SK-N-SH treated with all-trans-retinoic acid at 6 μM for 48 hours (cell line): ENCODE measurements at regions not wholly inside any gene's neighbourhood (a gene's known extent, or its start where the extent isn't known, plus 50 kb on each side); places are given as distances from the start of the nearest gene placed in this dataset.

Experiments
- CSRNP3 ChIP-seq: fragments of 250-450 bp; sonication (Bioruptor Pico); IDR thresholded peaks from 2 replicates; pipeline ENCODE4 v1.5.1; 2021; ENCODE audit warnings: mild to moderate bottlenecking, moderate library complexity
- ESRRG ChIP-seq: fragments of 250-450 bp; sonication (Bioruptor Pico); IDR thresholded peaks from 2 replicates; pipeline ENCODE4 v1.6.1; 2021; ENCODE audit warnings: mild to moderate bottlenecking
- GLIS3 ChIP-seq: fragments of 250-450 bp; sonication (Bioruptor Pico); IDR thresholded peaks from 2 replicates; pipeline ENCODE4 v1.5.0; 2020; ENCODE audit warnings: mild to moderate bottlenecking, moderate library complexity
- OSR1 ChIP-seq: fragments of 250-450 bp; sonication (Bioruptor Pico); IDR thresholded peaks from 2 replicates; pipeline ENCODE4 v1.8.0; 2022; ENCODE audit warnings: moderate library complexity, mild to moderate bottlenecking, inconsistent platforms
- PATZ1 ChIP-seq: fragments of 250-450 bp; sonication (Bioruptor Pico); IDR thresholded peaks from 2 replicates; pipeline ENCODE4 v1.8.0; 2020; ENCODE audit warnings: mild to moderate bottlenecking, moderate library complexity, borderline replicate concordance
- PPARA ChIP-seq: fragments of 250-450 bp; sonication (Bioruptor Pico); IDR thresholded peaks from 2 replicates; pipeline ENCODE4 v1.5.0; 2020; ENCODE audit warnings: mild to moderate bottlenecking, borderline replicate concordance
- RARB ChIP-seq: fragments of 250-450 bp; sonication (Bioruptor Pico); IDR thresholded peaks from 2 replicates; pipeline ENCODE4 v1.8.0; 2021; ENCODE audit warnings: mild to moderate bottlenecking, moderate library complexity
- SNAI2 ChIP-seq: fragments of 250-450 bp; sonication (Bioruptor Pico); IDR thresholded peaks from 2 replicates; pipeline ENCODE4 v1.5.0; 2020; ENCODE audit warnings: mild to moderate bottlenecking, moderate library complexity
- TOX ChIP-seq: fragments of 250-450 bp; sonication (Bioruptor Pico); IDR thresholded peaks from 2 replicates; pipeline ENCODE4 v1.8.0; 2021; ENCODE audit warnings: mild to moderate bottlenecking, moderate library complexity, borderline replicate concordance
- ZC3H10 ChIP-seq: fragments of 250-450 bp; sonication (Bioruptor Pico); IDR thresholded peaks from 2 replicates; pipeline ENCODE4 v1.5.1; 2021; ENCODE audit warnings: mild to moderate bottlenecking, moderate library complexity
- ZFP3 ChIP-seq: fragments of 250-450 bp; sonication (Bioruptor Pico); IDR thresholded peaks from 2 replicates; pipeline ENCODE4 v1.5.0; 2020; ENCODE audit warnings: mild to moderate bottlenecking, moderate library complexity
- TF ChIP-seq, protein P1 (sequence below): fragments of 250-450 bp; sonication (Bioruptor Pico); IDR thresholded peaks from 2 replicates; pipeline ENCODE4 v1.5.0; 2020; ENCODE audit warnings: mild to moderate bottlenecking, moderate library complexity
- TF ChIP-seq, protein P2 (sequence below): fragments of 250-450 bp; sonication (Bioruptor Pico); IDR thresholded peaks from 2 replicates; pipeline ENCODE4 v1.5.1; 2020; ENCODE audit warnings: low read depth, mild to moderate bottlenecking, moderate library complexity

DNA sequence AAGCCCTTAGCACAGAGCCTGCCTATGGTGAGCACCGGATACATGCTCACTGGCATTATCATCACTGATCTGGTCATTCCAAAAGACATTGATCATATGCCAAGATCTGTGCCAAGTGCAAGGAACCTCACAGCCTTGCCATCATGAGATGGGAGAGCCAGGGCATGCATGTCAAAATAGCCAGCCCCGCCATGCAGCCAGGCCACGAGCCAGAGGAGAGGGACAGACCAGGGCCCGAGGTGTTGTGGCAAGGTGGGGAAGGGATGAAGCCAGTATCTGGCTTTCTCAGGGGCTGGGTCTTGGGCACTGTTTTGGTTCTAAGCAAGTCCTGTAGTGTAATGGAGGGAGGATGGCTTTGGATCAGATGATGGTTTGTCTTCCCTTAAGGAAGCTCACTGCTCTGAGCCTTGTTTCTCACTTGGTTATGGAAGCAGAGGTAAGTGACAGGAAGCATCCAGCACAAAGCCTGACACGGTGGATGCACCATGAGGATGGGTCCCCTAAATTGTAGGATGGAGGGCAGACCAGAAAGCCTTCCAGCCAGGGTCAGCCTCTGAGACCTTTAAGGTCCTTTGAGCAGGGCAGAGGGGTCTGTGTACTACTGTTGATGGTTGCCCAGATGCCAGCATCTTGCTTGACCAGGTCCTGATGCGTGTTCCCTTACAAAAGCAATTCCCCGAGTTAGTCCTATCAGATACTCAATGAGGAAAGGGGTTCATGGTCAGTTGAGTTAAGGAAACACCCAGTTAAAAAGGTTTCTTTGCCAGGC, 247.7 kb upstream of the TLE3 start:
- TF ChIP-seq ESRRG (CRISPR knock-in tag) (no peak), RARB (CRISPR knock-in tag) (no peak), ZFP3 (no peak), CSRNP3 (CRISPR knock-in tag) (no peak), OSR1 (CRISPR knock-in tag) (no peak), PATZ1 (CRISPR knock-in tag) (no peak), SNAI2 (CRISPR knock-in tag) (no peak), TOX (CRISPR knock-in tag) (no peak), ZC3H10 (CRISPR knock-in tag) (no peak), GLIS3 (CRISPR knock-in tag) (no peak), PPARA (no peak)
- TF ChIP-seq, protein P1, sequence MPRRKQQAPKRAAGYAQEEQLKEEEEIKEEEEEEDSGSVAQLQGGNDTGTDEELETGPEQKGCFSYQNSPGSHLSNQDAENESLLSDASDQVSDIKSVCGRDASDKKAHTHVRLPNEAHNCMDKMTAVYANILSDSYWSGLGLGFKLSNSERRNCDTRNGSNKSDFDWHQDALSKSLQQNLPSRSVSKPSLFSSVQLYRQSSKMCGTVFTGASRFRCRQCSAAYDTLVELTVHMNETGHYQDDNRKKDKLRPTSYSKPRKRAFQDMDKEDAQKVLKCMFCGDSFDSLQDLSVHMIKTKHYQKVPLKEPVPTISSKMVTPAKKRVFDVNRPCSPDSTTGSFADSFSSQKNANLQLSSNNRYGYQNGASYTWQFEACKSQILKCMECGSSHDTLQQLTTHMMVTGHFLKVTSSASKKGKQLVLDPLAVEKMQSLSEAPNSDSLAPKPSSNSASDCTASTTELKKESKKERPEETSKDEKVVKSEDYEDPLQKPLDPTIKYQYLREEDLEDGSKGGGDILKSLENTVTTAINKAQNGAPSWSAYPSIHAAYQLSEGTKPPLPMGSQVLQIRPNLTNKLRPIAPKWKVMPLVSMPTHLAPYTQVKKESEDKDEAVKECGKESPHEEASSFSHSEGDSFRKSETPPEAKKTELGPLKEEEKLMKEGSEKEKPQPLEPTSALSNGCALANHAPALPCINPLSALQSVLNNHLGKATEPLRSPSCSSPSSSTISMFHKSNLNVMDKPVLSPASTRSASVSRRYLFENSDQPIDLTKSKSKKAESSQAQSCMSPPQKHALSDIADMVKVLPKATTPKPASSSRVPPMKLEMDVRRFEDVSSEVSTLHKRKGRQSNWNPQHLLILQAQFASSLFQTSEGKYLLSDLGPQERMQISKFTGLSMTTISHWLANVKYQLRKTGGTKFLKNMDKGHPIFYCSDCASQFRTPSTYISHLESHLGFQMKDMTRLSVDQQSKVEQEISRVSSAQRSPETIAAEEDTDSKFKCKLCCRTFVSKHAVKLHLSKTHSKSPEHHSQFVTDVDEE (CRISPR knock-in tag): no peak
- TF ChIP-seq, protein P2, sequence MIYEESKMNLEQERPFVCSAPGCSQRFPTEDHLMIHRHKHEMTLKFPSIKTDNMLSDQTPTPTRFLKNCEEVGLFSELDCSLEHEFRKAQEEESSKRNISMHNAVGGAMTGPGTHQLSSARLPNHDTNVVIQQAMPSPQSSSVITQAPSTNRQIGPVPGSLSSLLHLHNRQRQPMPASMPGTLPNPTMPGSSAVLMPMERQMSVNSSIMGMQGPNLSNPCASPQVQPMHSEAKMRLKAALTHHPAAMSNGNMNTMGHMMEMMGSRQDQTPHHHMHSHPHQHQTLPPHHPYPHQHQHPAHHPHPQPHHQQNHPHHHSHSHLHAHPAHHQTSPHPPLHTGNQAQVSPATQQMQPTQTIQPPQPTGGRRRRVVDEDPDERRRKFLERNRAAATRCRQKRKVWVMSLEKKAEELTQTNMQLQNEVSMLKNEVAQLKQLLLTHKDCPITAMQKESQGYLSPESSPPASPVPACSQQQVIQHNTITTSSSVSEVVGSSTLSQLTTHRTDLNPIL (CRISPR knock-in tag): no peak
